ENCODE measurements at regions not wholly inside any gene's neighbourhood (a gene's known extent, or its start where the extent isn't known, plus 50 kb on each side); places are given as distances from the start of the nearest gene placed in this dataset.

GRCh38 chr5:92548346-92548745, 1032.7 kb downstream of the NR2F1-AS1 start (continued):
- TF ChIP-seq EZH2phosphoT487 (IDR thresholded peaks at IDR 0.05; ENCODE audit: unreplicated experiment) (no peak), ZNF114 (CRISPR knock-in tag; IDR thresholded peaks at IDR 0.05) (no peak), CREB1 (CRISPR knock-in tag; IDR thresholded peaks at IDR 0.05; ENCODE audit: low read depth) (no peak), EZH2 (IDR thresholded peaks at IDR 0.05; ENCODE audit: low read depth, unreplicated experiment) (no peak), CTCF (conservative IDR thresholded peaks at IDR 0.05; ENCODE audit: low read depth in 2 of 2) (no peak), JUNB (IDR thresholded peaks at IDR 0.05; ENCODE audit: unreplicated experiment) (no peak), STAT1 (IDR thresholded peaks at IDR 0.05; ENCODE audit: unreplicated experiment) (no peak), REST (IDR thresholded peaks at IDR 0.05; ENCODE audit: unreplicated experiment) (no peak)

- H3K27ac ChIP-seq (ENCODE audit: low read depth), result no peak overlapping the region
- no peak for DNase-seq (ENCODE audit: low spot score)
- H3K4me2 ChIP-seq, result no peak overlapping the region
Measured at GRCh38 chr5:92544596-92544995, 1036.4 kb downstream of the NR2F1-AS1 start.

More at GRCh38 chr5:92544596-92544995, 1036.4 kb downstream of the NR2F1-AS1 start:
- Mint-ChIP-seq H3K27ac (no peak overlapping the region), H3K4me3 (no peak overlapping the region), H3K4me1 (no peaks in the 10 kb centered on the region), H3K36me3 (ENCODE audit: low read depth) (no peaks in the 10 kb centered on the region), H3K9me3 (no peaks in the 10 kb centered on the region; the same call in 2 of the 3 replicates), H3K27me3 (ENCODE audit: insufficient read depth, low read depth, poor library complexity) (no peaks in the 10 kb centered on the region)
- Histone ChIP-seq H3K4me1 (ENCODE audit: insufficient read depth) (no peaks in the 10 kb centered on the region), H3K9me2 (ENCODE audit: insufficient read depth) (no peaks in the 10 kb centered on the region), H3K27me3 (ENCODE audit: insufficient read depth) (no peaks in the 10 kb centered on the region), H3K79me2 (replicated peaks; ENCODE audit: insufficient read depth) (no peaks in the 10 kb centered on the region), H3K4me3 (no peak overlapping the region), H3F3A (replicated peaks; ENCODE audit: low read depth) (no peaks in the 10 kb centered on the region), H2AFZ (no peak overlapping the region), H3K36me3 (ENCODE audit: insufficient read depth) (no peaks in the 10 kb centered on the region), H4K20me1 (replicated peaks; ENCODE audit: insufficient read depth) (no peaks in the 10 kb centered on the region)
- ATAC-seq, result no peak
- TF ChIP-seq EZH2 (IDR thresholded peaks at IDR 0.05; ENCODE audit: low read depth, unreplicated experiment) (no peak), REST (IDR thresholded peaks at IDR 0.05; ENCODE audit: unreplicated experiment) (no peak), NANOG (IDR thresholded peaks at IDR 0.05; ENCODE audit: borderline replicate concordance) (no peak)

Data from GM23338 (cell line).